ENCODE measurements at regions not wholly inside any gene's neighbourhood (a gene's known extent, or its start where the extent isn't known, plus 50 kb on each side); places are given as distances from the start of the nearest gene placed in this dataset.
"Not testable (repeated sequence)": the region's sequence is repeated elsewhere in the genome, so short reads cannot be mapped to it uniquely, and the experiment has no call there.

- DNase-seq, result no peak
Observed at GRCh38 chr6:141141870-141142269, 990.9 kb upstream of the GJE1 start.

- no peak for DNase-seq
Observed at GRCh38 chr6:141140905-141141304, 991.8 kb upstream of the GJE1 start.

- DNase-seq, result no peak
Observed at GRCh38 chr6:141139461-141139860, 993.3 kb upstream of the GJE1 start.

- DNase-seq, result no peak
Observed at GRCh38 chr6:141134723-141135122, 998.0 kb upstream of the GJE1 start.

- DNase-seq, result no peak
Observed at GRCh38 chr6:141133836-141134235, 998.9 kb upstream of the GJE1 start.

GRCh38 chr6:141133346-141133745 is 999.4 kb upstream of the GJE1 start:
- DNase-seq, result no peak

GRCh38 chr6:141131616-141132015 is 1001.1 kb upstream of the GJE1 start:
- no peak for DNase-seq

GRCh38 chr6:141123497-141123896 is 1009.2 kb upstream of the GJE1 start:
- DNase-seq, result no peak

- DNase-seq, result no peak
Observed at GRCh38 chr6:141123049-141123448, 1009.7 kb upstream of the GJE1 start.

GRCh38 chr6:141118991-141119390 is 1013.7 kb upstream of the GJE1 start:
- DNase-seq, result no peak

- DNase-seq, result no peak
Observed at GRCh38 chr6:141117874-141118273, 1014.9 kb upstream of the GJE1 start.

- no peak for DNase-seq
Observed at GRCh38 chr6:141110481-141110880, 1022.2 kb upstream of the GJE1 start.

- no peak for DNase-seq
Observed at GRCh38 chr6:141107591-141108160, 1025.0 kb upstream of the GJE1 start.

- no peak for DNase-seq
Observed at GRCh38 chr6:141105481-141105880, 1027.2 kb upstream of the GJE1 start.

GRCh38 chr6:141103246-141103645 is 1029.5 kb upstream of the GJE1 start:
- no peak for DNase-seq

GRCh38 chr6:141097471-141097870 is 1035.3 kb upstream of the GJE1 start:
- DNase-seq, result no peak

- DNase-seq, result no peak
Observed at GRCh38 chr6:141095308-141095707, 1037.4 kb upstream of the GJE1 start.

GRCh38 chr6:141088171-141088570 is 1044.6 kb upstream of the GJE1 start:
- no peak for DNase-seq

- no peak for DNase-seq
Observed at GRCh38 chr6:141077355-141078333, 1055.1 kb upstream of the GJE1 start.

- DNase-seq, result no peak
Observed at GRCh38 chr6:141057761-141058160, 1075.0 kb upstream of the GJE1 start.

- DNase-seq, result no peak
Observed at GRCh38 chr6:141056945-141057625, 1075.6 kb upstream of the GJE1 start.

GRCh38 chr6:141050471-141050870 is 1082.3 kb upstream of the GJE1 start:
- DNase-seq, result no peak

- no peak for DNase-seq
Observed at GRCh38 chr6:141048451-141048850, 1084.3 kb upstream of the GJE1 start.

- not testable (repeated sequence) for DNase-seq
Observed at GRCh38 chr6:141046496-141046895, 1086.2 kb upstream of the GJE1 start.
